SU-DHL-6 (cell line): ENCODE measurements at regions not wholly inside any gene's neighbourhood (a gene's known extent, or its start where the extent isn't known, plus 50 kb on each side); places are given as distances from the start of the nearest gene placed in this dataset.

Experiments used
- H2AFZ ChIP-seq: fragments of 200-600 bp; sonication (generic); 2 replicates; pipeline ENCODE4 v1.6.1; 2014; ENCODE audit warnings: low read depth, mild to moderate bottlenecking, moderate library complexity, mixed read lengths, antibody characterized with exemption, low read length; ENCODE audit not compliant: severe bottlenecking
- H3F3A ChIP-seq: fragments of 200-600 bp; shearing (Covaris generic); 2 replicates; pipeline ENCODE4 v1.6.0; 2016; ENCODE audit warnings: antibody characterized with exemption, mild to moderate bottlenecking; ENCODE audit not compliant: insufficient read depth
- H3K27ac ChIP-seq: fragments of 200-600 bp; sonication (generic); 2 replicates; pipeline ENCODE4 v1.5.1; 2016; ENCODE audit warnings: low read depth, mild to moderate bottlenecking, low read length, moderate library complexity, mixed read lengths
- H3K27me3 ChIP-seq: fragments of 200-600 bp; sonication (generic), shearing (Covaris generic); 2 replicates; pipeline ENCODE4 v1.6.0; 2014; ENCODE audit warnings: mild to moderate bottlenecking, low read length
- H3K36me3 ChIP-seq: fragments of 200-600 bp; sonication (generic); 2 replicates; pipeline ENCODE4 v1.6.1; 2014; ENCODE audit warnings: mild to moderate bottlenecking, low read length, mixed read lengths
- H3K4me2 ChIP-seq: fragments of 300-600, 200-600 bp; shearing (Covaris generic), sonication (generic); 2 replicates; pipeline ENCODE4 v1.6.0; 2014; ENCODE audit warnings: low read length, low read depth, mild to moderate bottlenecking; ENCODE audit not compliant: poor library complexity, severe bottlenecking
- H3K4me3 ChIP-seq: fragments of 200-600 bp; sonication (generic); 2 replicates; pipeline ENCODE4 v1.5.1; 2014; ENCODE audit warnings: antibody characterized with exemption, low read length, mild to moderate bottlenecking, mixed read lengths; ENCODE audit not compliant: insufficient read depth, poor library complexity, severe bottlenecking
- H3K79me2 ChIP-seq: fragments of 200-600 bp; sonication (generic); 2 replicates; pipeline ENCODE4 v1.6.1; 2014; ENCODE audit warnings: mild to moderate bottlenecking, low read length, moderate library complexity; ENCODE audit not compliant: insufficient read depth
- H3K9ac ChIP-seq: fragments of 200-600 bp; sonication (generic); 2 replicates; pipeline ENCODE4 v1.7.0; 2014; ENCODE audit warnings: mild to moderate bottlenecking, low read length
- H3K9me2 ChIP-seq: fragments of 200-600 bp; sonication (generic); replicated peaks from 2 replicates; pipeline ENCODE4 v1.6.1; 2014; ENCODE audit warnings: low read length; ENCODE audit not compliant: insufficient read depth
- H3K9me3 ChIP-seq: fragments of 200-600 bp; sonication (generic); 2 replicates; pipeline ENCODE4 v1.6.1; 2014; ENCODE audit warnings: low read length, mixed read lengths; ENCODE audit not compliant: insufficient read depth
- H4K20me1 ChIP-seq: fragments of 200-600 bp; sonication (generic); 2 replicates; pipeline ENCODE4 v1.6.1; 2014; ENCODE audit warnings: low read depth, mild to moderate bottlenecking, antibody characterized with exemption, low read length, moderate library complexity, mixed read lengths
- EZH2phosphoT487 ChIP-seq: fragments of 200-600 bp; sonication (generic), shearing (Covaris generic); conservative IDR thresholded peaks from 2 replicates; pipeline ENCODE4 v1.6.1; 2018; ENCODE audit warnings: mild to moderate bottlenecking, antibody characterized with exemption, low read length, moderate library complexity, mixed read lengths
- TF ChIP-seq, protein P1 (sequence below): fragments of 200-600 bp; sonication (generic); IDR thresholded peaks from one replicate; pipeline ENCODE4 v1.5.1; 2017; ENCODE audit warnings: antibody characterized with exemption, mild to moderate bottlenecking, low read length, moderate library complexity; ENCODE audit not compliant: insufficient read depth, poor library complexity, severe bottlenecking

DNA sequence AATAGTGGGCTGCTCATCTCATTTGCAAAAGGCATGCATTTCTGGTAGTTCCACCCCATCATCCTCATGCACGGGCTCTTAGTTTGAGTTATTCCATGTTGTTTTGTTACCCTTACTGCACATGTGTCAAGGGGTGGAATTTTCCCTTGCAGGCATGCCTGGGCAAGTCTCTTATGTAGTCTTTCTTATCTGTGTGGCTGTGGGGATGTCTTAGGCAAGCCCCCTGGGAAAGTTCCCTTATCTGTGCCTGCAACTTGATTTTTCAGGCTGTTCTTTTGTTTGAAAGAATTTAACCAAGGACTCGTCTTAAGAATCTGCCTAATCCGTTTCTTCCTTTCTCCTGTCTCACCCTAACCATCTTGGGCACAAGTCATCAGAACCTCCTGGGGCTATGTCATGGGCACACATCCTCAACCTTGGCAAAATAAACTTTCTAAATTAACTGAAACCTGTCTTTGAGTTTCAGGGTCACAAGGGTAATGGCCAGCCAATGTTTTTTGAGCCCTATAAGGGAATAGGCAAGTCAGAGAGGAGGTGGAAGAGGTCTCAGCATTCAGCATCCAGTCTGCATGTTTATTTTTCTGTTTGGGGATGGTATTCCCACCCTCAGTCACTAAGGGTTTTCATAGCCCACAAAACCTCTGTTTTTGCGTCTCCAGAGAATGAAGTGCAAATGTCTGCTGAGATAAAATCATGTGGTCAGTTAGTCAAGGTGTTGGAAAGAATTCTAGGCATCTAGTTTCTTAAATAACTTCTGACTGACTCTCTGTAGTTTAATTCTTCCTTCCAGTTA, 579.7 kb downstream of the PLA2G4A start:
- no peak overlapping the region for H3K9ac ChIP-seq
- no peaks in the 10 kb centered on the region for H3K36me3 ChIP-seq
- H3K9me2 ChIP-seq: no peaks in the 10 kb centered on the region
- no peaks in the 10 kb centered on the region for H3K9me3 ChIP-seq
- H3K79me2 ChIP-seq: no peaks in the 10 kb centered on the region
- no peak overlapping the region for H3K4me2 ChIP-seq
- no peaks in the 10 kb centered on the region for H4K20me1 ChIP-seq
- no peaks in the 10 kb centered on the region for H3K27me3 ChIP-seq
- H3K27ac ChIP-seq: no peak overlapping the region
- H3F3A ChIP-seq: no peaks in the 10 kb centered on the region
- TF ChIP-seq, protein P1, sequence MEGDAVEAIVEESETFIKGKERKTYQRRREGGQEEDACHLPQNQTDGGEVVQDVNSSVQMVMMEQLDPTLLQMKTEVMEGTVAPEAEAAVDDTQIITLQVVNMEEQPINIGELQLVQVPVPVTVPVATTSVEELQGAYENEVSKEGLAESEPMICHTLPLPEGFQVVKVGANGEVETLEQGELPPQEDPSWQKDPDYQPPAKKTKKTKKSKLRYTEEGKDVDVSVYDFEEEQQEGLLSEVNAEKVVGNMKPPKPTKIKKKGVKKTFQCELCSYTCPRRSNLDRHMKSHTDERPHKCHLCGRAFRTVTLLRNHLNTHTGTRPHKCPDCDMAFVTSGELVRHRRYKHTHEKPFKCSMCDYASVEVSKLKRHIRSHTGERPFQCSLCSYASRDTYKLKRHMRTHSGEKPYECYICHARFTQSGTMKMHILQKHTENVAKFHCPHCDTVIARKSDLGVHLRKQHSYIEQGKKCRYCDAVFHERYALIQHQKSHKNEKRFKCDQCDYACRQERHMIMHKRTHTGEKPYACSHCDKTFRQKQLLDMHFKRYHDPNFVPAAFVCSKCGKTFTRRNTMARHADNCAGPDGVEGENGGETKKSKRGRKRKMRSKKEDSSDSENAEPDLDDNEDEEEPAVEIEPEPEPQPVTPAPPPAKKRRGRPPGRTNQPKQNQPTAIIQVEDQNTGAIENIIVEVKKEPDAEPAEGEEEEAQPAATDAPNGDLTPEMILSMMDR: no peak
- TF ChIP-seq EZH2phosphoT487: no peak
- H3K4me3 ChIP-seq: no peak overlapping the region
- no peak overlapping the region for H2AFZ ChIP-seq

DNA sequence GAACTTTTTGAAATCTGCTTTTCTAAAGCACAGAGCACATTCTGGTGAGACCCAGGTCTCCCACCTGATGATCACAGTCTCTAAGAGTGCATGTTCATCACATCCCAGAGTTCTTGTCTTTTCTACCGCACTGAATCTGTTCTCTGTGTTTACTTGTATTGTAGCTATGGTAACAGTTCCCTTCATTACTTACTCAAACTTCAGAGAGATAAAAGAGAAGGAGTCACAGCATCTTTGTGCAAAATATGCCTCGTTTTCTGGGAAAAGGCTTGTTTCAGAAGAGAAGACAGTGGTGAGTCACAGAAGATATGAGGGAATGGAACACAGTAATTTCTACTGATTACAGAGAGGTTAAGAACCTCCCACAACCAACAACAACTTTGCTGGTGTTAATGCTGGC, 580.6 kb downstream of the PLA2G4A start:
- Histone ChIP-seq H3K27me3 (no peaks in the 10 kb centered on the region), H3K9ac (no peak overlapping the region), H3K4me2 (no peak overlapping the region), H3K9me3 (no peaks in the 10 kb centered on the region), H3K4me3 (no peak overlapping the region), H3K36me3 (no peaks in the 10 kb centered on the region), H3F3A (no peaks in the 10 kb centered on the region), H2AFZ (no peak overlapping the region), H3K9me2 (no peaks in the 10 kb centered on the region), H3K79me2 (no peaks in the 10 kb centered on the region), H4K20me1 (no peaks in the 10 kb centered on the region), H3K27ac (no peak overlapping the region)
- TF ChIP-seq EZH2phosphoT487: no peak

DNA sequence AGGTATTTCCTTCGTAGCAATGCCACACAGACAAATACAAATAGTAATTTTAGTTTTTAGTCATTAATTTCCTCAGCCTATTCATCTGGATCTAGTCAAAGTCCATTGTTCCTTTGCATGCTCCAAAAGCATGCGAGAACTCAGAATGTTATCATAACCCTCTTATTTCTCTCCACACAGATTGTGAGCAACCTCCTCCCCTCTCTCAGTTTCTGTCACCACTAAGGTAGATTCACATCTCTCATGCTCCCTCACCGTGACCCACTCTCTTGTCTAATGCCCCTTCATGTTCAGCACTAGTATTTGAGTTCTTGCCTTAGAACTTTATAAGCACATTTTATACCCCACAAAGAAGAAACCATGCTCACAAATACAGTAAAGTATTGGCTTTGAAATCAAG, 582.4 kb downstream of the PLA2G4A start:
- no peaks in the 10 kb centered on the region for H3K9me2 ChIP-seq
- no peak overlapping the region for H2AFZ ChIP-seq
- TF ChIP-seq, protein P1: no peak
- no peak for TF ChIP-seq EZH2phosphoT487
- H3K9ac ChIP-seq: no peak overlapping the region
- H3K36me3 ChIP-seq: no peaks in the 10 kb centered on the region
- H3F3A ChIP-seq: no peaks in the 10 kb centered on the region
- no peak overlapping the region for H3K4me2 ChIP-seq
- H3K4me3 ChIP-seq: no peak overlapping the region
- H3K27me3 ChIP-seq: no peaks in the 10 kb centered on the region
- H3K27ac ChIP-seq: no peak overlapping the region
- H3K9me3 ChIP-seq: no peaks in the 10 kb centered on the region
- no peaks in the 10 kb centered on the region for H4K20me1 ChIP-seq
- no peaks in the 10 kb centered on the region for H3K79me2 ChIP-seq

GRCh38 chr1:187413405-187414169, 584.8 kb downstream of the PLA2G4A start:
- Histone ChIP-seq H3K9me3 (no peaks in the 10 kb centered on the region), H3K79me2 (no peaks in the 10 kb centered on the region), H3K4me2 (no peak overlapping the region), H3K27ac (no peak overlapping the region), H3K4me3 (no peak overlapping the region), H3F3A (no peaks in the 10 kb centered on the region), H3K27me3 (no peaks in the 10 kb centered on the region), H3K9ac (no peak overlapping the region), H4K20me1 (no peaks in the 10 kb centered on the region), H2AFZ (no peak overlapping the region), H3K9me2 (no peaks in the 10 kb centered on the region), H3K36me3 (no peaks in the 10 kb centered on the region)
- no peak for TF ChIP-seq EZH2phosphoT487
- TF ChIP-seq, protein P1: no peak
